HEK293 (cell line): ENCODE measurements at regions not wholly inside any gene's neighbourhood (a gene's known extent, or its start where the extent isn't known, plus 50 kb on each side); places are given as distances from the start of the nearest gene placed in this dataset.

ENCODE experiments used
- CTCF ChIA-PET: fragments of 350-600 bp; formaldehyde crosslinking; extraction: SDS; loops from one replicate; lab custom pipeline; 2021; ENCODE audit warnings: antibody characterized with exemption; lab: Yijun Ruan, JAX
- POLR2A ChIA-PET: fragments of 300-600 bp; formaldehyde crosslinking; extraction: SDS; loops from one replicate; lab custom pipeline; 2020; ENCODE audit warnings: antibody characterized with exemption, inconsistent platforms; lab: Yijun Ruan, JAX
- H3K27ac ChIP-seq: fragments of 200-500 bp; sonication (Bioruptor generic); 2 replicates; pipeline ENCODE4 v1.5.1; 2014; ENCODE audit warnings: low read depth, low read length, control low read depth, inconsistent platforms; ENCODE audit errors: extremely low read depth
- H3K36me3 ChIP-seq, 2 experiments: fragments of 200-500 bp in 1 of 2; sonication (Bioruptor generic) in 1 of 2; 1 replicate in 1 of 2; 2 replicates in 1 of 2; pipeline ENCODE4 v1.5.1; 2014 to 2017; ENCODE audit warnings: inconsistent platforms in 2 of 2, low read length in 2 of 2; ENCODE audit not compliant: control insufficient read depth in 2 of 2, insufficient read depth in 1 of 2
- H3K4me1 ChIP-seq: fragments of 200-500 bp; sonication (Bioruptor generic); 2 replicates; pipeline ENCODE4 v1.5.1; 2014; ENCODE audit warnings: mild to moderate bottlenecking, low read length, inconsistent platforms; ENCODE audit not compliant: control insufficient read depth, insufficient read depth
- H3K4me3 ChIP-seq: 2 replicates; pipeline ENCODE4 v1.5.1; 2011; ENCODE audit warnings: low read depth, mild to moderate bottlenecking, control low read depth, low read length, moderate library complexity
- H3K9me3 ChIP-seq: fragments of 200-500 bp; sonication (Bioruptor generic); 2 replicates; pipeline ENCODE4 v1.5.1; 2014; ENCODE audit warnings: low read depth, low read length, inconsistent platforms; ENCODE audit not compliant: control insufficient read depth, insufficient read depth
- GLIS2 ChIP-seq: fragments of 450-650 bp; formaldehyde crosslinking; IDR thresholded peaks from 2 replicates; pipeline ENCODE4 v1.5.1; 2016; ENCODE audit warnings: missing biosample characterization, missing genetic modification characterization
- KLF9 ChIP-seq: fragments of 450-650 bp; formaldehyde crosslinking; IDR thresholded peaks from 2 replicates; pipeline ENCODE4 v1.5.1; 2016; ENCODE audit warnings: missing biosample characterization, missing genetic modification characterization, low read depth
- OSR2 ChIP-seq: fragments of 450-650 bp; formaldehyde crosslinking; IDR thresholded peaks from 2 replicates; pipeline ENCODE4 v1.5.1; 2016; ENCODE audit warnings: missing biosample characterization, missing genetic modification characterization
- OVOL3 ChIP-seq: fragments of 450-650 bp; formaldehyde crosslinking; IDR thresholded peaks from 2 replicates; pipeline ENCODE4 v1.5.1; 2016; ENCODE audit warnings: missing biosample characterization, missing genetic modification characterization
- REPIN1 ChIP-seq: fragments of 450-650 bp; formaldehyde crosslinking; IDR thresholded peaks from 2 replicates; pipeline ENCODE4 v1.5.1; 2017; ENCODE audit warnings: missing biosample characterization, missing genetic modification characterization, low read depth
- SCRT1 ChIP-seq: fragments of 450-650 bp; formaldehyde crosslinking; IDR thresholded peaks from 2 replicates; pipeline ENCODE4 v1.5.1; 2016; ENCODE audit warnings: missing biosample characterization, missing genetic modification characterization, borderline replicate concordance
- SP2 ChIP-seq: fragments of 450-650 bp; formaldehyde crosslinking; IDR thresholded peaks from 2 replicates; pipeline ENCODE4 v1.5.1; 2016; ENCODE audit warnings: missing biosample characterization, missing genetic modification characterization
- YY1 ChIP-seq: fragments of 450-650 bp; formaldehyde crosslinking; IDR thresholded peaks from 2 replicates; pipeline ENCODE4 v1.5.1; 2018; ENCODE audit warnings: missing biosample characterization, missing genetic modification characterization
- ZBTB26 ChIP-seq: fragments of 450-650 bp; formaldehyde crosslinking; optimal IDR thresholded peaks from 2 replicates; pipeline ENCODE3; 2016; ENCODE audit warnings: missing biosample characterization, mild to moderate bottlenecking, missing genetic modification characterization
- ZFHX2 ChIP-seq: fragments of 450-650 bp; formaldehyde crosslinking; conservative IDR thresholded peaks from 2 replicates; pipeline ENCODE4 v1.5.1; 2016; ENCODE audit warnings: missing biosample characterization, missing genetic modification characterization
- ZFP37 ChIP-seq: fragments of 450-650 bp; formaldehyde crosslinking; IDR thresholded peaks from 2 replicates; pipeline ENCODE4 v1.5.1; 2016; ENCODE audit warnings: missing biosample characterization, missing genetic modification characterization
- ZFP41 ChIP-seq: fragments of 450-650 bp; formaldehyde crosslinking; IDR thresholded peaks from 2 replicates; pipeline ENCODE4 v1.5.1; 2016; ENCODE audit warnings: missing biosample characterization, missing genetic modification characterization, borderline replicate concordance
- ZNF112 ChIP-seq: fragments of 450-650 bp; formaldehyde crosslinking; IDR thresholded peaks from 2 replicates; pipeline ENCODE4 v1.5.0; 2017; ENCODE audit warnings: missing biosample characterization, missing genetic modification characterization
- ZNF133 ChIP-seq: fragments of 450-650 bp; formaldehyde crosslinking; IDR thresholded peaks from 2 replicates; pipeline ENCODE4 v1.5.1; 2016; ENCODE audit warnings: missing biosample characterization, missing genetic modification characterization
- ZNF175 ChIP-seq: fragments of 450-650 bp; formaldehyde crosslinking; IDR thresholded peaks from 2 replicates; pipeline ENCODE4 v1.5.1; 2016; ENCODE audit warnings: missing biosample characterization, missing genetic modification characterization
- ZNF214 ChIP-seq: fragments of 450-650 bp; formaldehyde crosslinking; IDR thresholded peaks from 2 replicates; pipeline ENCODE4 v1.5.1; 2017; ENCODE audit warnings: missing biosample characterization, mild to moderate bottlenecking, missing genetic modification characterization, borderline replicate concordance
- ZNF223 ChIP-seq: fragments of 450-650 bp; formaldehyde crosslinking; IDR thresholded peaks from 2 replicates; pipeline ENCODE4 v1.5.1; 2016; ENCODE audit warnings: missing biosample characterization, missing genetic modification characterization
- ZNF23 ChIP-seq: fragments of 450-650 bp; formaldehyde crosslinking; IDR thresholded peaks from 2 replicates; pipeline ENCODE4 v1.5.1; 2016; ENCODE audit warnings: missing biosample characterization, missing genetic modification characterization, borderline replicate concordance
- ZNF26 ChIP-seq: fragments of 450-650 bp; formaldehyde crosslinking; IDR thresholded peaks from 2 replicates; pipeline ENCODE4 v1.5.1; 2016; ENCODE audit warnings: missing biosample characterization, missing genetic modification characterization
- ZNF449 ChIP-seq: fragments of 450-650 bp; formaldehyde crosslinking; IDR thresholded peaks from 2 replicates; pipeline ENCODE4 v1.5.1; 2017; ENCODE audit warnings: missing biosample characterization, mild to moderate bottlenecking, missing genetic modification characterization, moderate library complexity
- ZNF626 ChIP-seq: fragments of 450-650 bp; sonication (Bioruptor Pico); formaldehyde crosslinking; IDR thresholded peaks from 2 replicates; pipeline ENCODE4 v1.5.1; 2018; ENCODE audit warnings: missing biosample characterization, missing genetic modification characterization, inconsistent platforms
- ZNF677 ChIP-seq: fragments of 450-650 bp; IDR thresholded peaks from 2 replicates; pipeline ENCODE4 v1.5.0; 2018; ENCODE audit warnings: missing biosample characterization, mild to moderate bottlenecking, missing genetic modification characterization, moderate library complexity
- ZNF768 ChIP-seq: fragments of 450-650 bp; formaldehyde crosslinking; IDR thresholded peaks from 2 replicates; pipeline ENCODE4 v1.5.1; 2018; ENCODE audit warnings: missing biosample characterization, mild to moderate bottlenecking, missing genetic modification characterization
- ZNF792 ChIP-seq: fragments of 450-650 bp; formaldehyde crosslinking; IDR thresholded peaks from 2 replicates; pipeline ENCODE4 v1.5.1; 2016; ENCODE audit warnings: missing biosample characterization, missing genetic modification characterization
- ZSCAN5A ChIP-seq: fragments of 450-650 bp; formaldehyde crosslinking; IDR thresholded peaks from 2 replicates; pipeline ENCODE4 v1.5.1; 2016; ENCODE audit warnings: missing biosample characterization, missing genetic modification characterization
- TF ChIP-seq, protein P1 (sequence below): fragments of 450-650 bp; formaldehyde crosslinking; IDR thresholded peaks from 2 replicates; pipeline ENCODE4 v1.5.1; 2016; ENCODE audit warnings: missing biosample characterization, missing genetic modification characterization
- TF ChIP-seq, protein P2 (sequence below): fragments of 450-650 bp; formaldehyde crosslinking; IDR thresholded peaks from 2 replicates; pipeline ENCODE4 v1.5.1; 2016; ENCODE audit warnings: missing biosample characterization, missing genetic modification characterization

- ChIA-PET CTCF (no interaction called here), POLR2A (no interaction called here)
- TF ChIP-seq ZNF768 (tag by site-specific recombination) (no peak), SCRT1 (tag by site-specific recombination) (no peak), SP2 (tag by site-specific recombination) (no peak), ZNF26 (tag by site-specific recombination) (no peak), ZNF23 (tag by site-specific recombination) (no peak), ZNF792 (no peak), ZNF449 (tag by site-specific recombination) (no peak), ZFP37 (tag by site-specific recombination) (no peak), OSR2 (tag by site-specific recombination) (no peak), ZNF223 (no peak), ZFP41 (tag by site-specific recombination) (no peak), ZNF677 (tag by site-specific recombination) (no peak), ZNF175 (no peak), GLIS2 (tag by site-specific recombination) (no peak), ZFHX2 (tag by site-specific recombination) (no peak), ZNF133 (tag by site-specific recombination) (no peak)
- TF ChIP-seq, protein P1, sequence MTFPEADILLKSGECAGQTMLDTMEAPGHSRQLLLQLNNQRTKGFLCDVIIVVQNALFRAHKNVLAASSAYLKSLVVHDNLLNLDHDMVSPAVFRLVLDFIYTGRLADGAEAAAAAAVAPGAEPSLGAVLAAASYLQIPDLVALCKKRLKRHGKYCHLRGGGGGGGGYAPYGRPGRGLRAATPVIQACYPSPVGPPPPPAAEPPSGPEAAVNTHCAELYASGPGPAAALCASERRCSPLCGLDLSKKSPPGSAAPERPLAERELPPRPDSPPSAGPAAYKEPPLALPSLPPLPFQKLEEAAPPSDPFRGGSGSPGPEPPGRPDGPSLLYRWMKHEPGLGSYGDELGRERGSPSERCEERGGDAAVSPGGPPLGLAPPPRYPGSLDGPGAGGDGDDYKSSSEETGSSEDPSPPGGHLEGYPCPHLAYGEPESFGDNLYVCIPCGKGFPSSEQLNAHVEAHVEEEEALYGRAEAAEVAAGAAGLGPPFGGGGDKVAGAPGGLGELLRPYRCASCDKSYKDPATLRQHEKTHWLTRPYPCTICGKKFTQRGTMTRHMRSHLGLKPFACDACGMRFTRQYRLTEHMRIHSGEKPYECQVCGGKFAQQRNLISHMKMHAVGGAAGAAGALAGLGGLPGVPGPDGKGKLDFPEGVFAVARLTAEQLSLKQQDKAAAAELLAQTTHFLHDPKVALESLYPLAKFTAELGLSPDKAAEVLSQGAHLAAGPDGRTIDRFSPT (tag by site-specific recombination): no peak
These were observed 174.3 kb upstream of the FAM3C start for GRCh38 chr7:121570365-121570764.

DNA sequence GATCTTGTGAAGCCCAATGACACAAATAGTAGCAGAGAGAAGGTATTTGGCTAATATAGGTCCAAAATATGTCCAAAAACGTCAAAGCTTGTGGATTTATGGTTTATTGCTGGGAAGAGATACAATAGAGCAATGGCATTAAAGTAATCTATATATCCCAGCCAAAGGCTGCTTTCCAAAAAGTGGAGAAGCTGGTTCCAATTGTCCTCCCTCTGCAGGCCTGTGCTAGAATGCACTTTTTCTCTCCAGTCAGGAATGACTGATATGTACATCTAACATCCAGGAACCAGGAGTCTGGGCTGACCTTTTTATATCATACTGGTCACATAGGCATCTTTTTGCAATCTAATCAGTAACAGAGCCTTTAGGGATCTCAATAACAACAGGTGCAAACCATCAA lies 167.1 kb upstream of the FAM3C start:
- POLR2A ChIA-PET: no interaction called here
- CTCF ChIA-PET: interaction anchor here (0.7 to 1.1 kb wide), 5 partner anchors 12 to 367 kb away, joined by 3 to 4 read pairs (median 3); no protein-coding TSS in a partner anchor
- TF ChIP-seq ZSCAN5A (tag by site-specific recombination) (no peak), ZBTB26 (tag by site-specific recombination) (no peak), YY1 (tag by site-specific recombination) (no peak), REPIN1 (tag by site-specific recombination) (no peak), ZNF214 (no peak), OVOL3 (tag by site-specific recombination) (no peak), KLF9 (tag by site-specific recombination) (no peak), ZNF626 (tag by site-specific recombination) (no peak), ZNF112 (tag by site-specific recombination) (no peak)
- TF ChIP-seq, protein P1 (tag by site-specific recombination): no peak
- TF ChIP-seq, protein P2, sequence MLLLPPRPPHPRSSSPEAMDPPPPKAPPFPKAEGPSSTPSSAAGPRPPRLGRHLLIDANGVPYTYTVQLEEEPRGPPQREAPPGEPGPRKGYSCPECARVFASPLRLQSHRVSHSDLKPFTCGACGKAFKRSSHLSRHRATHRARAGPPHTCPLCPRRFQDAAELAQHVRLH (tag by site-specific recombination): no peak

More at GRCh38 chr7:121570365-121570764, 174.3 kb upstream of the FAM3C start:
- no peak overlapping the region for H3K4me3 ChIP-seq
- H3K27ac ChIP-seq: no peak overlapping the region
- H3K36me3 ChIP-seq: no peaks in the 10 kb centered on the region
- no peaks in the 10 kb centered on the region for H3K9me3 ChIP-seq
- H3K4me1 ChIP-seq: no peaks in the 10 kb centered on the region

More for the DNA sequence above, 167.1 kb upstream of the FAM3C start:
- no peak overlapping the region for H3K4me3 ChIP-seq
- H3K27ac ChIP-seq: no peak overlapping the region
- H3K36me3 ChIP-seq: no peaks in the 10 kb centered on the region
- no peaks in the 10 kb centered on the region for H3K4me1 ChIP-seq
- no peaks in the 10 kb centered on the region for H3K9me3 ChIP-seq
